GM20000 (cell line): ENCODE measurements at regions not wholly inside any gene's neighbourhood (a gene's known extent, or its start where the extent isn't known, plus 50 kb on each side); places are given as distances from the start of the nearest gene placed in this dataset.

Experiments
- DNase-seq: peaks from one replicate; pipeline ENCODE4 v3.0.0; 2012; ENCODE audit warnings: low spot score
- TF ChIP-seq, protein P1 (sequence below): IDR thresholded peaks from 2 replicates; pipeline ENCODE4 v1.5.1; 2012; ENCODE audit warnings: mild to moderate bottlenecking, control low read depth; ENCODE audit errors: extremely low read depth, missing control alignments

DNA sequence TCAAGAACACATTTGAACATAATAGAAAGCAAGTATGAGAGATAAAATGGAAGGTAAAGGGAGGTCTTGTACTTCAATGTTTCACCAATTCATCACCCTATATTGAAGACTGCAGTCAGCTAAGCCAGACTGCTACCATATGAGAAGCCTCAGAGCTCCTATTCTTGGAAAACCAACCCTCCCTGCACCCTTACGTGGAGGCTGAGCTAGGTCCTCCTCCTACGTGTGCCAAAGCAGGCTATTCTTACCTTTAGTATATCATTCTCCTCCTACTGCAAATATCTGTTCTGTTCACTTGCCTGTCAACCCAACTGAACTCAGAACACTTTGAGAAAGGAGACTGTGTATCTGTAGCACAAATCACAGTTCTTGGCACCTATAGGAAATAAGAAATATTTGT lies 255.8 kb upstream of the HNRNPA3 start:
- DNase-seq: no peak

DNA sequence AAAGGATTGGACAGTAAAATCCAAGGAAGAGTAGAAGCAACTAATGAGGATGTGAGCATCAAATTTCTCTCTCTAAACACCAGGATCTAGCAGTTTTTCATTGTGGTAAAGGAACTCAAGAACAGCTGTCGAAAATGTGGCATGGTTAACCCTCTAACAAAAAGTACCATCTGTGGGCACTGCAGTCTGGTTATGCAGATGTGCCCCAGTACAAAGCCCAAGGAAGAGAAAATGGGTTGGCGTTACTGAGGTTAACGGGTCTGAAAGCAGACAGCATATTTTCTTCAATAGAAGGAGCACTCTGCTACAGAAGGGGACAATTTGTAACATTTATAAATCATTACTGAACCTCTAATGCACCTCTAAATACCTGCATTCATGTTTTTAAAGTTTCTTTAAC lies 253.0 kb upstream of the HNRNPA3 start:
- TF ChIP-seq, protein P1, sequence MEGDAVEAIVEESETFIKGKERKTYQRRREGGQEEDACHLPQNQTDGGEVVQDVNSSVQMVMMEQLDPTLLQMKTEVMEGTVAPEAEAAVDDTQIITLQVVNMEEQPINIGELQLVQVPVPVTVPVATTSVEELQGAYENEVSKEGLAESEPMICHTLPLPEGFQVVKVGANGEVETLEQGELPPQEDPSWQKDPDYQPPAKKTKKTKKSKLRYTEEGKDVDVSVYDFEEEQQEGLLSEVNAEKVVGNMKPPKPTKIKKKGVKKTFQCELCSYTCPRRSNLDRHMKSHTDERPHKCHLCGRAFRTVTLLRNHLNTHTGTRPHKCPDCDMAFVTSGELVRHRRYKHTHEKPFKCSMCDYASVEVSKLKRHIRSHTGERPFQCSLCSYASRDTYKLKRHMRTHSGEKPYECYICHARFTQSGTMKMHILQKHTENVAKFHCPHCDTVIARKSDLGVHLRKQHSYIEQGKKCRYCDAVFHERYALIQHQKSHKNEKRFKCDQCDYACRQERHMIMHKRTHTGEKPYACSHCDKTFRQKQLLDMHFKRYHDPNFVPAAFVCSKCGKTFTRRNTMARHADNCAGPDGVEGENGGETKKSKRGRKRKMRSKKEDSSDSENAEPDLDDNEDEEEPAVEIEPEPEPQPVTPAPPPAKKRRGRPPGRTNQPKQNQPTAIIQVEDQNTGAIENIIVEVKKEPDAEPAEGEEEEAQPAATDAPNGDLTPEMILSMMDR: no peak
- DNase-seq: no peak

More for the DNA sequence above, 255.8 kb upstream of the HNRNPA3 start:
- TF ChIP-seq, protein P1: no peak

DNA sequence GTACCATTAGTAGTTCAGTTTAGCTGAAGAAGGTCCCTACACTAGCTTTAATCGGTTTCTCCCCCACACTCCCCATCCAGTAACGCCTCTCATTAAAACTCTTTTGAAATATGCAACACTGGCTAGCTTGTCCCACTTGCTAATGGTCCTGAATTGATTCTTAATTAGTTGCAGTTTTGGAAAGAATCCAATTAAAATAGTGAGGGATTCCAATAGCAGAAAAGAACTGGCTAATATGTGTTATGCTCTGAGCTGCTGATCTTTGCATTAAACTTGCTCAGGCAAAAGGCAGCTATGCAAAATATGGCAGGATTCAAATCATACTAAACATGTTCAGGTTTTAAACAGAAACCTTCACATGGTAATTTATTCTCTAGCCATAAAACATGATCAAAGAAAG lies 252.5 kb upstream of the HNRNPA3 start:
- TF ChIP-seq, protein P1: no peak
- DNase-seq: no peak

DNA sequence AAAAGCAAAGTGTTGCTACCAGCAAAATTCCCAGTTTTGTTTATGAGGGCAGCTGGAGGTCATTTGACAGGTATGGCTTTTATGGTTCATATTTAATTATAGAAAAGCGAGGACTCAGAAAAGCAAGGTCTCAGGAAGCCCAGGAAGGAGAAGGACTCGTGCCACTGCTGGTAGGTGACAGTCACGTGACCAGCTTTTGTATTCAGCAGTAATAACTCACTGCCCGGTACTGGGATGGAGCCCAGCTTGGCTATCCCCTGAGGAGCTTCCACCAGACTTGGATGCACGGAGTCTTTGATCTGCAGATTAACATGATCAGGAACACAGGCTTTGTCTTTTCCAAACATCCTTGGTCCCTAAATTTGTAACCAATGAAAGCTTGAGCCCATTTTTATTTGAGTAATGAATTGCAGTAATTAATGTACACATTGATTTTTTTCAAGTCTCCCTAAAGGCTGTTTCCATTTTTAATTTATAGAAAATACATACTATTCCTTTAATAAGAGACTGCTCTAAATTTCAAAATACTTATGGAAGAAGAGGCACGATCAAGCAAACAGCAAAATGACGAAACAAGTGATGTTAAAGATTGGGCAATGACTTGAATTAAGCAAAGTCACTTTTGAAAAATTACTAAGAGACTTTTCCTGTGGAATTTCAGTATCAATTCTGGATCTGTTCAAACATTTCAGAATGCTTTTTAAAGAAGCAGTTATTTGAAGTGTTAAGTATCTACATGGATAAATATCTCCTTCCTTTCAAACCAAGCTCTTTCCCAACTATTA lies 251.7 kb upstream of the HNRNPA3 start:
- TF ChIP-seq, protein P1: no peak
- DNase-seq: no peak

DNA sequence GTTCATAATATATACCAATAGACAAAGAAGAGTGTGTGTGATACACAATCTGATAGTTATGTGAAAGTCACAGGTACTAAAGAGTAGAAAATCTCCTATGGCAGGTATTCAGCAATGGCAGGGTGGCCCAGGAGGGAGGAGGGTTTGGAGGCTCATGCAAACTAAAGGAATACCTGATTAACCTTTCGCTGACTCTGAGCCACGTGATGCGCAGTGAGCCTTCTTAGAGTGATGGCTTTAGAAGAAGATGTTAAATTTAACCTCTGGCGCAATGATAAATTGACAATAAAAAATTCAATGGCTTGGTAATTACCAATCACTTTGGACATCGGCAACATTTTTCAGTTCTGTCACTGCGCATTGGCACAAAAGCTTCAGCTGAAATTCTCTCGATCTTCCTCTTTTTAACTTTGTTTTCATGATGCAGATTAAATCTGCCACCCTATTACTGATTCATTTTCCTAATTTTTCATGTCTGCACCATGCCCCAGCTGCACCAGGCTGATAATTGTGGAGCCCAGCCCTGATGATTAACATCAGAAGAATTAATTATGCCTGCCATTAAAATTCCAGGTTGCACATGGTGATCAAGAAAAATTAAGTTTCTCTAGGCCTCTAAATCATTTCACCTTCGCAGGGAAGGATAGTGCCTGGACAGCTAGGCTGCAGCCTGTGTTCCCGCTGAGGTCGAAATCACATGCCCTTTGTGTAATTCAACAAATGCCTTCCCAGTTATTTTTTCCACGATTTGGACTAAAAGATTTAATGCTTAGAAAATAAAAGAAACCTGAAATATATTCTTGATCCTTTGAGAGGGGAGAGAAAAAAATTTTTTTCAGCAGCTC lies 250.6 kb upstream of the HNRNPA3 start:
- TF ChIP-seq, protein P1: no peak
- DNase-seq: no peak

DNA sequence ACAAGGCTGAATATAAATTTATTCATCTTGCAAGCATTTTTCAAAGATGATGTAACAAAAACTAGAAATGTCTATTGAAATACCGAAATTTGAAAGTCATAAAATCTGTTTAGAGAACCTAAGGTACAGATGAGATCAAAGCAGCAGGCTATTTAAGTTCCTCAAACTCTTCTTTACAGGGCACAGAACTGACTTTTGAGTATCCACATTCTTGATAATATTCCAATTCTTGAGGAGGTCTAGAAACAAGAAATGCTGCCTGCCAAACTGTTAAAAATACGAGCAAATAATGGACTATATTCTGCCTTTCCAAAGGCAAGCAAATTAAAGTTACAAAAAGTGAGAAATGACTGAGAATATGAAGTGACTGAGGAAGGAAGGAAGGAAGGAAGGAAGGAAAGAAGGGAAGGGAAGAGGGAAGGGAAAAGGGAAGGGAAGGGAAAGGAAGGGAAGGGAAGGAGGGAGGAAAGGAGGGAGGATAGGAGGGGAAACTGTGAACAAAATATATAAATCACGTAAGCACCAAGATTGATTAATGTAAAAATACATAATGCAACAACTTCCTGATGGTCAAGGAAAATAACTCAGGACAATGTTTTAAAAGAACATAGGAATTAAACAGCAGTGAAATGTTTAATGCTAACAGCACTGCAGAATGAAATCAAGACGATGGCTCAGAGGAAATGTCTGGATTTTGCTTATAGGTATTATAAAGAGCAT lies 248.9 kb upstream of the HNRNPA3 start:
- TF ChIP-seq, protein P1: no peak
- DNase-seq: no peak
